GM10266 (cell line): ENCODE measurements at regions not wholly inside any gene's neighbourhood (a gene's known extent, or its start where the extent isn't known, plus 50 kb on each side); places are given as distances from the start of the nearest gene placed in this dataset.

Experiments
- DNase-seq: peaks from one replicate; pipeline ENCODE4 v3.0.0; 2012; ENCODE audit errors: extremely low spot score
- CTCF ChIP-seq: IDR thresholded peaks from 2 replicates; pipeline ENCODE4 v1.5.1; 2012; ENCODE audit warnings: mild to moderate bottlenecking, low read depth; ENCODE audit not compliant: control insufficient read depth, insufficient read depth; ENCODE audit errors: missing control alignments

- no peak for DNase-seq
- no peak for TF ChIP-seq CTCF
These were observed 319.5 kb upstream of the OR4E1 start for GRCh38 chr14:21993070-21993469.

- no peak for DNase-seq
- no peak for TF ChIP-seq CTCF
These were observed 317.5 kb upstream of the OR4E1 start for GRCh38 chr14:21991130-21991529.

- DNase-seq: no peak
- peak; percentile 17 for TF ChIP-seq CTCF
These were observed 316.5 kb upstream of the OR4E1 start for GRCh38 chr14:21990116-21990515.

GRCh38 chr14:21989090-21989489 is 315.5 kb upstream of the OR4E1 start:
- no peak for TF ChIP-seq CTCF
- no peak for DNase-seq

- no peak for DNase-seq
- TF ChIP-seq CTCF: no peak
These were observed 314.8 kb upstream of the OR4E1 start for GRCh38 chr14:21988413-21988812.

- peak; percentile 11 for TF ChIP-seq CTCF
- DNase-seq: no peak
These were observed 314.3 kb upstream of the OR4E1 start for GRCh38 chr14:21987937-21988336.

GRCh38 chr14:21985081-21985480 is 311.5 kb upstream of the OR4E1 start:
- DNase-seq: no peak
- no peak for TF ChIP-seq CTCF
